HG02763 (cell line): ENCODE measurements at regions not wholly inside any gene's neighbourhood (a gene's known extent, or its start where the extent isn't known, plus 50 kb on each side); places are given as distances from the start of the nearest gene placed in this dataset.
"Not testable (repeated sequence)": the region's sequence is repeated elsewhere in the genome, so short reads cannot be mapped to it uniquely, and the experiment has no call there.

Experiments
- ATAC-seq: cut with Tn5 transposase; IDR thresholded peaks from one replicate; pipeline ENCODE4 v1.9.1; 2021; ENCODE audit warnings: mild to moderate bottlenecking, moderate library complexity; ENCODE audit not compliant: unreplicated experiment

DNA sequence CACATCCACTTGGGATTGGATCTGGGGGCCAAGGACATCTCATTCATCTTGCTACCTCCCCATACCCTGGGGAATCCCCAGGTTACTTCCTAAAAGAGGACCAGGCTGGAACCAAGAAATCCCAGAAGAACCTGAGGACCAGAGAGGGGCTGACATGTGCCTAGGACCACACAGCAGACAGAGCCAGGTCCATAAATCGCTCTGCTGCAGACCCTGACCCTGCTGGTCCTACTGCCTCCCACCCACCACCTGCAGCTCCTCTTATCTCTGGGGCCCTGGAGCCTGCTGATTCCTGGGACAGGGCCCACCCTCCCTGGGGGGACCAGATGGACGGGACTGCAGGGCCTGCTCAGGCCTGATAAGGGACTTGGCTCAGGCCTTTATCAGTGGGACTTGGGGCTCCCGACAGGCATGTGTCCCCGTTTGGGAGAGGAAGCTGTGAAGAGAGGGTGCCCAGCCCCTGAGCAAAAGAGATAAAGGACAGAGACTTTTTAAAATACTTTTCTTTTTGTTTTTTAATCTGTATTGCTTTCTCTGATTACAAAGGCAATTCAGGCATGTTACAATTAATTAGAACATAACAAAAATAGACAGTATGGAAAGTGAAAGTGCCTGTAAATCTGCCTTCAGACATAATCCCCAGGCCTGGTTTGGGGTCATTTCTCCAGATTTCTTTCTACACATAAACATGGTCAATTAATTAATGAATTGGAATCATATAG, 101.3 kb upstream of the LARP1 start:
- ATAC-seq, result no peak

DNA sequence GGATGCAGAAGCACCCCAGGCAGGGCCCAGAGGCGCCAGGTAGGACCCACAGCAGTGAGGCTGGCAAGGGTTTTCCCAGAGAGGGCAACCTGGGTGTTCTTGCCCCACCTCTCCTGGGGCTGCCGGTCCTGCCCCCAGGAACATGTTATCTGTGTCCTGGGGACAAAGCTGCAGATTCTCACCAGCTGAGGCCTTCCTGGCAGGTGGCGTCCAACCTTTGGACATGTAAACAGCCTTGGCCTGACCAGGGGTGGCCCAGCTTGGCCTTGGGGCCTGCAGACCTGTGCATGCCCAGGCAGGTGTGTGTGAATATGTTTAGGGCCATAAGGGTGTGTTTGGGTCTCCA, 101.8 kb upstream of the LARP1 start:
- ATAC-seq, result no peak

DNA sequence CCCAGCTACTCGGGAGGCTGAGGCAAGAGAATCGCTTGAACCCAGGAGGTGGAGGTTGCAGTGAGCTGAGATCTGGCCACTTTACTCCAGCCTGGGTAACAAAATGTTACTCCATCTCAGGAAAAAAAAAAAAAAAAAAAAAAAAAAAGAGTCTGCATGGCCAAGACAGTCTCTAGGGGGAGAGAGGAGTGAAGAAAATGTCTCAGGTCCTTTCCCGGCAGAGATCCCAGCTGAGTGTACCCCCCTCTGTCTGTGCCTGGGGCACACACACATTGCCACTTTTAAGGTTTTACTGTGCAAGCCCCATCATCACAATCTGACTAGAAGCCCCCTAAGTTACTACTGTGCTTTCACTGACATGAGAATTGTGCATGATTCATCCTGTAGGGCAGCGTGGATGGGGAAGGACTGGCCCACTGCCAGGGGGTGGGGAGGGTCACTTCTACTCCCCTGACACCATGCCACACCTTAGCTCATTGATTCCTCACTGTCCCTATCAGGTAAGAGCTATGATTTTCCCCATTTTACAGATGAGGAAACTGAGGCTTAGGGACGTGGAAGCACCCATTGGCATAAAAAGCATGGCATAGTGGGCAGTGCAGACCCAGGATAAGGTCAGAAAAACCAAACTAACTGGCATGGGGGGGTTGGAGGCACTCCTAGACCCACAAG, 102.3 kb upstream of the LARP1 start:
- no peak for ATAC-seq

DNA sequence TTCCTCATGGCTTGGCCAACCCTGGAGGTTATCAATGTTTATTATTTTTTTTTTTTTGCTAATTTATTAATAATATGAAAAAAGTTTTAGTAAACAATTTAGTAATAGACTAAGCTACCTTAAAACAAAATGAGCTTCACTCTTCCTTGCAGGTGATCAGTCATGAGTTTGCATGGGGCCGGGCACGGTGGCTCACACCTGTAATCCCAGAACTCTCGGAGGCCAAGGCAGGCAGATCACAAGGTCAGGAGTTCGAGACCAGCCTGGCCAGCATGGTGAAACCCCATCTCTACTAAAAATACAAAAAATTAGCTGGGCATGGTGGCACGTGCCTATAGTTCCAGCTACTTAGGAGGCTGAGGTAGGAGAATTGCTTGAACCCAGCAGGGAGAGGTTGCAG, 103.4 kb upstream of the LARP1 start:
- ATAC-seq, result not testable (repeated sequence)

DNA sequence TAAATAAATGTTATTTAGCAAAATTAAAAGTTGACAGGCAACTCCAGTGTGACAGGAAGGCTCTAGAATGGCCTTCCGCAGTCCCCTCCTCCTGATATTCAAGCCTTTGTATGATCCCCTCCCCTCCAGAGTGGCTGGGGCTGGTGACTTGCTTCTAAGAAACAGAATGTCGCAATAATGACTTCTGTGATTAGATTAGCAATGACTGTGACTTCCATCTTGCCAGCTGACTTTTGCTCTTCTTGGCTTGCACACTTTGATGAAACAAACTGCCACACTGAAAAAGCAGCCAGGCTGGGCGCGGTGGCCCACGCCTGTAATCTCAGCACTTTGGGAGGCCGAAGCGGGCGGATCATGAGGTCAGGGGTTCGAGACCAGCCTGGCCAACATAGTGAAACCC, 106.5 kb upstream of the LARP1 start:
- ATAC-seq, result no peak

DNA sequence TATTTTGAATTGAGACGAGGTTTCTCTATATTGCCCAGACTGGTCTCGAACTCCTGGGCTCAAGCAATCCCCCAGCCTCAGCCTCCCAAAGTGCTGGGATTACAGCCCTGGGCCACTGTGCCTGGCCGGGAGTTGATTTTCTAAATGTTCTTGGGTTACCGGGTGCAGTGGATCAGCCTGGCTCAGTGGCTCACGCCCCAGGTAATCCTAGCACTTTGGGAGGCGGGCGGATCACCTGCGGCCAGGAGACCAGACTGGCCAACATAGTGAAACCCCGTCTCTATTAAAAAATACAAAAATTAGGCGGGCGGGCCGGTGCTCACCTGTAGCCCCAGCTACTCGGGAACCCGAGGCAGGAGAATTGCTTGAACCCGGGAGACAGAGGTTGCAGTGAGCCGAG, 106.9 kb upstream of the LARP1 start:
- no peak for ATAC-seq

DNA sequence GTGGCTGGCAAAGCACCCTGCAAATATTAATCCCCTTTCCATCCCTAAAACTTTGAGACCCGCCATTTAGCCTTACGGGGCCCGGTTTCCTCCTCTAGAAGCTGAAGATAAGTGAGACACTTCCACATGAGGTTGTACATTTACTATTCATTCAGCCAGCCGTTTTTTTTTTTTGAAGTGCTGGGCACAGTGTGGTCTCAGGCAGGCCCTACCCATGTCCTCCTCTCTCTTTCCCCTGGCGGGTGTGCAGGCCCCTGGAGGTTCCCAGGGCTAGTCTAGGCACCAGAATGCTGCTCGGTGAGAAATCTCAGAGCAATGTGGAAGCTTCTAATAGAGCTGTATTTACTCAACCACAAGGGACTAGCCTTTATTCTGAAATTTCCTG, 107.4 kb upstream of the LARP1 start:
- ATAC-seq, result peak; percentile 5

DNA sequence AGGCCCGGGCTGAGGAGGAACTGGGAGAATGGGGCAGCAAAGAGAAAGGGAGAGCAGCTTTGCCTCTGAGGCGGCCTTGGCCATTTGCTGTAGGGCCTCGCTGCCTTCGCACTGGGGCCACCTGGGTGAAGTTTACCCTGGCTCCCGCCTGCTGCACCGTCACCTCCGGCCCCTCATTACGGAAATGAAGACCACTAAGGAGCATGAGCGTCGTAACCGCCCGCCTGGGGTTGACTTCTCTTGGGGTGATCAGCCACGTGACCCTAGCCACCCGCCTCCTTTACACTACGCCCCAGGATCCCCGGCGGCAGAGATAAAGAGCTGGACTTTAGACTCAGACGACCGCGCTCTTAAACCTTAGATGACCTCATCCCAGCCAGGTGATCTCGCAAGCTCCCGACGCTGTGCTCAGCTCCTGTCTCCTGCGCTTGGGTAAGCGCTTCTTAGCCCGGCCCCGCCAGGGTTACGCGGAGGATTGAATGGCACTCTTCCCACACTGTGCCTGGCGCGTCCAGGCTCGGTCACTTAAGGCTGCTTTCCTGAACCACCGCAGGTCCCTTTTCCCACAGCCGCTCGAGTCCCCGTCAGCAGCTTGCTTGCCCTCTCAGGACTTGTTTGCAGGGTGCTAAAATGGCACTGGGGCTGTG, 107.9 kb upstream of the LARP1 start:
- ATAC-seq, result peak; percentile 54

DNA sequence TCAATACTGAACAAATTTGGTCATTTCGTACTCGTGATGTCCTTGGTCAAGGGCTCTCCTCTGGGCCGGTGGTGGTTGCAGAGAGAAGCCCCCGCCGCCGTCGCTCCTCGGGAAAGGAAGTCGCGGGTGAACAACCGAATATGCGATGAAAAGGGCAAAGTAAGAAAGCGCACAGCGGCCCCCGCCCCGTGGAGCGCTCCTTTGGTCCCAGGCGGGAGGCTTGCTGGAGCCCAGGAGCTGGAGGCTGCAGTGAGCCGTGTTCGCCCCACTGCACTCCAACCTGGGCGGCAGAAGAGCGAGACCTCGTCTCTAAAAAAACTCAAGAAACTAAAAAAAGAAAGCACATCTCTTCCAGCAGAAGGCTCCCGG, 108.4 kb upstream of the LARP1 start:
- peak; percentile 9 for ATAC-seq

DNA sequence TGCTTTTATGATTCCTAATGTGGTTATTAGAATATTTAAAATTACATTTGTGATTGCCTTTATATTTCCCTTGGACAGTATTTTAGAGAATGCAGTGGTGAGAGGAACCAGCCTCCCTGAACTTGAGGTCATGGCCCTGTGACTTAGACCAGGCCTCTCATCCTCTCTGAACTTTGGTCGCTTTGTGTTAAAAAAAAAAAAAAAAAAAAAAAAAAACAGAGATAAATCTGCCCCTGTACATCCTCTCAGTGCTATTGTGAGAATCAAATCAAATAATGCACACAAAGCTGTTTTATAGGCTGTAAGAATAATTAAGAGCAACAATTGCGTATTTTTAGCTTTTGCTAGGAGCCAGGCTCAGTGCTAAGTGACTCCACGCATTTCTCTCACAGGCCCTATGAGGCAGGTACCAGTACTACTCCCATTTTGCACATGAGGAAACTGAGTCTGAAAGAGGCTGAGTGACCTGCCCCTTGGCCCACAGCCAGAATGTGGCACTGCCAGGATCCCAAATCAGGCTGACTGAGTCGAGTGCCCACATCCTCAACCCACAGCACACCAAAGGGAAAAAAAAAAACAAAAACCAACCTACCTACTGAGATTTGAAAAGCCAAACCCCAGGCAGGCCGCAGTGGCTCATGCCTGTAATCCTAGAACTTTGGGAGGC, 110.3 kb upstream of the LARP1 start:
- ATAC-seq, result no peak

DNA sequence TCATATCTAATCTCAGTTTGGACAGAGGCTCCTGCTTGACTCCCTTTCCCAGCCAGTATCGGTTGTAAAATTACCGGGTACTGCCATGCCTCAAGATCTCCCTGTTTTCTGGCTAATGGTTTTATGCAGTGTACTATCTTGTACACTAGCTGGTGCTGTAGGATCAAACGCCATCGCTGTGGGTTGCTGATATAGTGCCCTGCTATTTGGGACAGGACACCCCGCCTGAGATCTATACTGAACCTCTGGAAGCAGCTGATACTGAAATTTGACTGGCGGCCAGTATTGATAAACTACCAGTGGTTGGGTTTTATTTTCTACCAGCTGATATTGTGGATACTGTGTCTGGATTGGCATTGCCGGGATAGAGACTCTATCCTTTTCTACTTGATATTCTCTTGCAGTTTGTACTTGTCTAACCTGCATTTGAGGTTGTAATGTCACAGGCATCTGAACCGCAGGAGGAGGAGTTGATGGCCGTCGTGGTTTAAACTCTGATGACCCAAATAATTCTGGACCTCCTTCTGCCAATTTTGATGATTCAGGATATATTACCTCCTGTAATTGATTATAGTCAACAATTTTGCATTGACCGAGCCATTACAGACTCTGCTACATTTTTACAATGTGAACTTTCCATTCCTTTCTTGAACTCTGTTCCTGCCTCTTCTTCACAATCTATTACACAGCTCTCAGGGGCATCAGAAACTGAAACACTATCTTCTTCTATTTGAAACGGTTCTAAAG, 112.5 kb upstream of the LARP1 start:
- ATAC-seq, result no peak

DNA sequence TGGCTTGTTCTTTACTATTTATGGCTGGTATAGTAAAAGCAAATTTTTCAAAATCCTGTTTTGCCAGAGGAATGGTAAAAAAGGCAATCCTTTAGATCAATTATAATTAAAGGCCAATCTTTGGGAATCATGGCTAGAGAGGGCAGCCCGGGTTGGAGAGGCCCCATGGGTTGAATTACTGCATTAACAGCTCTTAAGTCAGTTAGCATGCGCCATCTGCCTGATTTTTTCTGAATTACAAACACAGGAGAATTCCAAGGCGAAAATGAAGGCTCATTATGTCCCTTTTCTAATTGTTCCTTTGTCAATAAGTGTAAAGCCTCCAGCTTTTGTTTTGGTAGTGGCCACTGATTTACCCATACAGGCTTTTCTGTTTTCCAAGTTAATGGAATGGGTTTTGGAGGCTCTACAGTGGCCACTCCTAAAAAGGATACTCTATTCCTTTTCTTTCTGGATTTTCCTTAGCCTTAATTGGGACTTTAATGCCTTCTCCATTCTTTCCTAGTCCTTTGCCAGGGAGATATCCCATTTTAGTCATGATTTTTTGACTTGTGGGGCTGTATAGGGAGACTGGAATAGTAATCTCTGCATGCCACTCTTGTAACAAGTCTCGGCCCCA, 114.9 kb upstream of the LARP1 start:
- ATAC-seq, result not testable (repeated sequence)

DNA sequence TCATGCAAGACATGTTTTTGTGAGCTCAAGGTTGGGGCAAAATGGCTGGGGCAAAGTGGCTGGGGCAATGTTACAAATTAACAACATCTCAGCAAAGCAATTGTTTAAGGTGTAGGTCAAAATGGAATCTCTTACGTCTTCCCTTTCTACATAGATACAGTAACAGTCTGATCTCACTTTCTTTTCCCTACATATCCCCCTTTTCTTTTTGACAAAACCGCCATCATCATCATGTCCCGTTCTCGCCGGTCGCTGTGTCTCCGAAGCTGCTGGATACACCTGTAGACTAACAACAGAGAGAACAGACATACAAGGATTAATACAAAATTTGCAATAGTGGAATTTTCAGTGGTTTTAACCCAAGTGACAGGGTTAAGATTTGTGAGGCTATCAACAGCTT, 118.4 kb upstream of the LARP1 start:
- not testable (repeated sequence) for ATAC-seq

DNA sequence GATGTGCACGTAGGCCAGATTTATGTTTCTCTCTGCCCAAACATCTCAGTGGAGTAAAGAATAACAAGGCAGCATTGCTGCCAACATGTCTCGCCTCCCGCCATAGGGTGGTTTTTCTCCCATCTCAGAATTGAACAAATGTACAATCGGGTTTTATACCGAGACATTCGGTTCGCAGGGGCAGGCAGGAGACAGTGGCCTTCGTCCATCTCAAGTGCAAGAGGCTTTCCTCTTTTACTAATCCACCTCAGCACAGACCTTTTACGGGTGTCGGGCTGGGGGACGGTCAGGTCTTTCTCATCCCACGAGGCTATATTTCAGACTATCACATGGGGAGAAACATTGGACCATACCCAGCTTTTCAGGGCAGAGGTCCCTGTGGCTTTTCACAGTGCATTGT, 118.9 kb upstream of the LARP1 start:
- not testable (repeated sequence) for ATAC-seq

DNA sequence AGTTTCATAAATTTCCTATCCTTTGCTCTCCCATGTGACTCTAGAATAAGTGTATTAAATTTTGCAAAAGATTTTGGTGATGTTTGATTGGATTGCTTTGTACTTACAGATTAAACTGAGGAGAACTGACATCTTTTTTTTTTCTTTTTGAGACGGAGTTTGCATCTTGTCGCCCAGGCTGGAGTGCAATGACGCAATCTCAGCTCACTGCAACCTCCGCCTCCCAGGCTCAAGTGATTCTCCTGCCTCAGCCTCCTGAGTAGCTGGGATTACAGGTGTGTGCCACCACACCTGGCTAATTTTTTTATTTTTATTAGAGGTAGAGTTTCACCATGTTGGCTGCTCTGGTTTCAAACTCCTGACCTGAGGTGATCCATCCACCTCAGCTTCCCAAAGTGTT, 121.4 kb upstream of the LARP1 start:
- not testable (repeated sequence) for ATAC-seq

DNA sequence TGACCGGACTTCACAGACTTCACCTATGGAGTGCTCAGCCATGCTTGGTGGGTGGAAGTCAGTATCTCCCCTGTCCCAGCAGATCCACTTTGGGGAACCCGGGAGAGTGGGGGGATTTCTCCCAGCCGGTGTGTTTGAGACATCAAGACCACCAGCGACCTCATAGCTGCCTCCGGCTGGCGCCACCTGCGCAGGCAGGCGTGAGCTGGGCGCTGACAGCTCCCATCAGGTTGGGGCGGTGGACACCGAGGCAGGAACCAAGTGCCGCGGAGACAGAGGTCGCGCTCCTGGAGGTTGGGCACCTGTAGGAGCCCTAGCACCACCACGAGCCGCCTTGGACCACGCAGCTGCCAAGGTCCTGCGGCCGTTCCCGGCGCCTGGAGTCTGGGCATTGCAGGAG, 124.0 kb upstream of the LARP1 start:
- no peak for ATAC-seq

DNA sequence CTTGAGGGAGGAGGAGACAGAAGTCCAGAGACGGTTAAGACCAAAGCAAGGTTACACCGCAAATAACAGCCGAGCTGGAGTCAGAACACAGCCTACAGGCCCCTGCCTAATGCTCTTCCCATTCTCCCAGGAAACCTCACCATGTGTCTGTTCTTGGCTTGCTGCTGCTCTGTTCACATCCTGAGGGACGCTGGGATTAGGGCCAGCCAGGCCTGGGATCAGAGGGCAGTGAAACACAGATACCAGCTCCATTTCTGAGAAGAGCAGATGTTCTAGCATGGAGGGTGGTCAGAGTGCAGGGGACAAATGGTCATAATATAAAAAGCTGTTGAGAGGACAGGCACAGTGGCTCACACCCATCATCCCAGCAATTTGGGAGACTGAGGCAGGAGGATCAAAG, 124.8 kb upstream of the LARP1 start:
- no peak for ATAC-seq

DNA sequence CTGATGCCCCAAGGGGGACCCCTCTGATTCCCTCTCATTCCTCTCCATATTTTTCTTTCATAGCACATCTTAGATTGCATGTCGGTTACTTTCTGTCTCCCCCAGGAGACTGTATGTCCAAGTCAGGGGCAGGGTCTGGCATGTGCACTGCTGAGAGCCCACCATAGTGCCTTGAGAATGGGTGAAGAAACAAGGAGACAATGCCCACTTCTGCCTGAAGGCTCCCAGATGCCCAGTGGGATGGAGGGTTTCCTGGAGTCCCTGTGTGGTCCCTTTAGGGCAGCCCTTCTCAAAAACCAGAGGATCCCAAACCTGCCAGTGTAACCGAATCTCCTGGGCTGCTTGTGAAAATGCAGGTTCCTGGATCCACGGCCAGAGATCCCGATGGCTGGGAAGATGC, 126.5 kb upstream of the LARP1 start:
- ATAC-seq, result no peak

DNA sequence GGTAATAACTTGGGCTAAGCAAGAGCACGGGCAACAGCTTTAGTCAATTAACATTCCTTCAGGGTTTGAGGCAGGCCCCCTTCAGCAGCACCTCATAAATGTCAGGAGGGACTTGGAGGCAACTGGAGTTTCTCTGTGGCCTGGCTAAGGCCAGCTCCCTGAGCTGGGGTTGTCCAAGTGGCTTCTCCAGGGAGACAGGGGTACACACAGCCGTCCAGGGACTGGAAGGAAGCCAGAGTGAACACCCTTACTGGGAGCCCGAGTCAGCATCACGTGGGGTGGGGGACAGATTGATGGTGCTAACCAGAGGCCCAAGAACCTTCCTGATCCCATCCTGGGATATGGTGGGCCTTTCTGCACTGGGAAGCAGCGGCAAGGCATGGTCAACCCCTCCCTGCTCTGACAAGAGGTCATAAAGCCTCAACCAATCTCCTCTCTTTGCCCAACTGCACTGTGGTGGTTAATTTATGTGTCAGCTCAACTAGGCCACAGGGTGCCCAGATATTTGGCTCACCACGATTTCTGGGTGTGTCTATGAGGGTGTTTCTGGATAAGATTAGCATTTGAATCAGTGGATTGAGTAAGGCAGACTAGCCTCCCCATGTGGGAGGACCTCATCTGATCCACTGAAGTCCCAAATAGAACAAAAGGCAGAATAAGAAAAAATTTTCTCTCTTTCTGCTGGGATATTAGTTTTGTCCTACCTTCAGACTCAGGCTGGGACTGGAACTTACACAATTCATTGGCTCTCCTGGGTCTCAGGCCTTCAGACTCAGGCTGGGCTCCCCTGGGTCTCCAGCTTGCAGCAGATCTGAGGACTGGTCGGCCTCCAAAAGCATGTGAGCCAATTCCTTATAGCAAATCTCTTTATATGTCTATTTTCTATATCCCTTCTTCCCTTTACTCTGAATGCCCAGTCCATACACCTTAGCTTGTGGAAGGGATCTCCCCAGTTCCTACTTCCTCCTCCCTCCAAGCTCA, 127.2 kb upstream of the LARP1 start:
- no peak for ATAC-seq
